ENCODE measurements at regions not wholly inside any gene's neighbourhood (a gene's known extent, or its start where the extent isn't known, plus 50 kb on each side); places are given as distances from the start of the nearest gene placed in this dataset.

- intact Hi-C loops (cut with DNase I, micrococcal nuclease), result no loop called here
- peak; percentile 67 for ATAC-seq
- no peak for TF ChIP-seq CTCF (IDR thresholded peaks at IDR 0.05)
Observed at GRCh38 chr15:93235926-93236780, 147.1 kb upstream of the RGMA start.

GRCh38 chr15:93235269-93235668, 146.3 kb upstream of the RGMA start:
- TF ChIP-seq CTCF (IDR thresholded peaks at IDR 0.05), result no peak
- intact Hi-C loops (cut with DNase I, micrococcal nuclease), result no loop called here
- no peaks in the 10 kb centered on the region for H3K36me3 ChIP-seq (ENCODE audit: low read depth)
- ATAC-seq (no peak), DNase-seq (no peak)
- no peaks in the 10 kb centered on the region for H3K4me1 ChIP-seq (ENCODE audit: low read depth)
- no peak overlapping the region for H3K4me3 ChIP-seq
- no peaks in the 10 kb centered on the region for H3K9me3 ChIP-seq

More at GRCh38 chr15:93235926-93236780, 147.1 kb upstream of the RGMA start:
- Histone ChIP-seq H3K4me3 (no peak overlapping the region), H3K36me3 (ENCODE audit: low read depth) (no peaks in the 10 kb centered on the region), H3K4me1 (ENCODE audit: low read depth) (no peaks in the 10 kb centered on the region), H3K9me3 (no peaks in the 10 kb centered on the region)
- peak in 2 of 3 donors; percentile 31 to 59 for DNase-seq

GRCh38 chr15:93233710-93234109, 144.7 kb upstream of the RGMA start:
- ATAC-seq, result no peak
- no peak for DNase-seq
- H3K4me3 ChIP-seq, result no peak overlapping the region
- H3K4me1 ChIP-seq (ENCODE audit: low read depth), result no peaks in the 10 kb centered on the region
- no peaks in the 10 kb centered on the region for H3K9me3 ChIP-seq
- intact Hi-C loops (cut with DNase I, micrococcal nuclease), result no loop called here
- no peaks in the 10 kb centered on the region for H3K36me3 ChIP-seq (ENCODE audit: low read depth)
- TF ChIP-seq CTCF (IDR thresholded peaks at IDR 0.05), result no peak

- no peak overlapping the region for H3K4me3 ChIP-seq
- intact Hi-C loops (cut with DNase I, micrococcal nuclease), result no loop called here
- H3K4me1 ChIP-seq (ENCODE audit: low read depth), result no peaks in the 10 kb centered on the region
- no peak for ATAC-seq
- H3K9me3 ChIP-seq, result no peaks in the 10 kb centered on the region
- H3K36me3 ChIP-seq (ENCODE audit: low read depth), result no peaks in the 10 kb centered on the region
- no peak for DNase-seq
- no peak for TF ChIP-seq CTCF (IDR thresholded peaks at IDR 0.05)
Observed at GRCh38 chr15:93232845-93233244, 143.8 kb upstream of the RGMA start.

GRCh38 chr15:93231994-93232393, 143.0 kb upstream of the RGMA start:
- intact Hi-C loops (cut with DNase I, micrococcal nuclease), result no loop called here
- ATAC-seq (no peak), DNase-seq (no peak)
- no peaks in the 10 kb centered on the region for H3K4me1 ChIP-seq (ENCODE audit: low read depth)
- H3K9me3 ChIP-seq, result no peaks in the 10 kb centered on the region
- no peak overlapping the region for H3K4me3 ChIP-seq
- TF ChIP-seq CTCF (IDR thresholded peaks at IDR 0.05), result no peak
- H3K36me3 ChIP-seq (ENCODE audit: low read depth), result no peaks in the 10 kb centered on the region

All from mucosa of descending colon (tissue), 3 donors.